AG10803 (cell line): ENCODE measurements at regions not wholly inside any gene's neighbourhood (a gene's known extent, or its start where the extent isn't known, plus 50 kb on each side); places are given as distances from the start of the nearest gene placed in this dataset.

Source experiments
- DNase-seq: peaks from one replicate; pipeline ENCODE4 v3.0.0; 2010; ENCODE audit warnings: low read depth
- H3K4me3 ChIP-seq: 2 replicates; pipeline ENCODE4 v1.5.1; 2011; ENCODE audit warnings: mild to moderate bottlenecking, low read length, control low read depth
- TF ChIP-seq, protein P1 (sequence below): conservative IDR thresholded peaks from 2 replicates; pipeline ENCODE4 v1.5.1; 2011; ENCODE audit warnings: mild to moderate bottlenecking, low read length, control low read depth, inconsistent platforms

DNA sequence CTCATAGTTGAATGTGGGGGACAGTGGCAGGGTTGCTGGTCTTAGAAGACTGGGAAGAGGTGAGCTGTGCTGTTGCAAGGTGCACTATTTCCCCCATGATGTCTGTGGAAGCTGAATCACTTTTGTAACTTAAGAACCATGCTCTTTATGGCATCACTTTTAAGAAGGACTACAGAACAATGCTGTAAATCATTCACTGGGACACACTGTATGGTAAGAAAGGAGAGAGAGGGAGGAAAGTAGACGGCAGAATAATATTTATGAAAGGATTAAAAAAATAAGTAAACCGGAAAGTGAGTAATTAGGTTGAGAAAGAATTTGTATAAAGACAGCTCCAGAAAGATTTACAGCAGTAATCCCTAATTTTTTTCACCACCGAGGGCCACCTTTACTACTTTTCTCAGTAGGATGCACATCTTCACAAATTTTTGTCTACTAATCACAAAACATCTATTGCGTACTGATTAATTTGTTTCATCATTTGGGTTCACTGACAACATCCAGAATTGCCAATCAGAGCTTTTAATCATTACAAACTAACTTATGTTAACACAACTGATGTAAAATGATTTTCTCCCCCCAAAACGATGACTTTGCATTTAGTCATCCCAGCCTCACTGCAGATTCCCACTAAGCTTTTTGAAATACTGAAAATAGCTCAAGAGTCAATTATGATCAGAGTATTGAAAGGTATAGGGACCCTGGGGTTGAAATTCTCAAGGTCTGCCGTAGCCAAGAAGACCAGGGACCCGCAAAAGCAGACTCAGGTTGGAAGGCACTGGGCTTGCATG is 560.7 kb upstream of the NOX3 start:
- no peak overlapping the region for H3K4me3 ChIP-seq
- TF ChIP-seq, protein P1, sequence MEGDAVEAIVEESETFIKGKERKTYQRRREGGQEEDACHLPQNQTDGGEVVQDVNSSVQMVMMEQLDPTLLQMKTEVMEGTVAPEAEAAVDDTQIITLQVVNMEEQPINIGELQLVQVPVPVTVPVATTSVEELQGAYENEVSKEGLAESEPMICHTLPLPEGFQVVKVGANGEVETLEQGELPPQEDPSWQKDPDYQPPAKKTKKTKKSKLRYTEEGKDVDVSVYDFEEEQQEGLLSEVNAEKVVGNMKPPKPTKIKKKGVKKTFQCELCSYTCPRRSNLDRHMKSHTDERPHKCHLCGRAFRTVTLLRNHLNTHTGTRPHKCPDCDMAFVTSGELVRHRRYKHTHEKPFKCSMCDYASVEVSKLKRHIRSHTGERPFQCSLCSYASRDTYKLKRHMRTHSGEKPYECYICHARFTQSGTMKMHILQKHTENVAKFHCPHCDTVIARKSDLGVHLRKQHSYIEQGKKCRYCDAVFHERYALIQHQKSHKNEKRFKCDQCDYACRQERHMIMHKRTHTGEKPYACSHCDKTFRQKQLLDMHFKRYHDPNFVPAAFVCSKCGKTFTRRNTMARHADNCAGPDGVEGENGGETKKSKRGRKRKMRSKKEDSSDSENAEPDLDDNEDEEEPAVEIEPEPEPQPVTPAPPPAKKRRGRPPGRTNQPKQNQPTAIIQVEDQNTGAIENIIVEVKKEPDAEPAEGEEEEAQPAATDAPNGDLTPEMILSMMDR = no peak
- DNase-seq = no peak

DNA sequence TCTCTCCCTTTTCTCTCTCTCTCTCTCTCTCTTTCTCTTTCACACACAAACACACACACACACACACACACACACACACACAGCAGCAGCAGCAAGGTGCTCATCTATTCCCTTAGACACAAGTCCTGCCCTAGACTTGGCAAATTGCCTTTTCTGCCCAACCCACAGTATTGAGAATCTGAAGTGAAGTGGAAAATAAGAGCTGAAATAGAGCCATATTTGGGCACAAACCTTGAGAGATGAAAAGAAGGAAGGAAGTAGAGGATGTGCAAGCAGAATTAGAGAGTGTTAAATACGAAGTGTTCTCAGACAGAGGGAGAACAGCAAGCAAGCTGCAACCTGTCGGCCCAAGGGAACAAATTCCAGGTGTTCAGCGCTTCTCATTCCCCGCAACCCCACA is 557.5 kb upstream of the NOX3 start:
- H3K4me3 ChIP-seq = no peak overlapping the region
- DNase-seq = no peak
- TF ChIP-seq, protein P1 = no peak

- TF ChIP-seq, protein P1 = no peak
- no peak for DNase-seq
Measured at GRCh38 chr6:156009656-156010055, 554.0 kb upstream of the NOX3 start.

GRCh38 chr6:156004796-156005195 is 549.2 kb upstream of the NOX3 start:
- no peak for DNase-seq
- TF ChIP-seq, protein P1 = no peak
- H3K4me3 ChIP-seq = no peak overlapping the region

More at GRCh38 chr6:156009656-156010055, 554.0 kb upstream of the NOX3 start:
- no peak overlapping the region for H3K4me3 ChIP-seq

DNA sequence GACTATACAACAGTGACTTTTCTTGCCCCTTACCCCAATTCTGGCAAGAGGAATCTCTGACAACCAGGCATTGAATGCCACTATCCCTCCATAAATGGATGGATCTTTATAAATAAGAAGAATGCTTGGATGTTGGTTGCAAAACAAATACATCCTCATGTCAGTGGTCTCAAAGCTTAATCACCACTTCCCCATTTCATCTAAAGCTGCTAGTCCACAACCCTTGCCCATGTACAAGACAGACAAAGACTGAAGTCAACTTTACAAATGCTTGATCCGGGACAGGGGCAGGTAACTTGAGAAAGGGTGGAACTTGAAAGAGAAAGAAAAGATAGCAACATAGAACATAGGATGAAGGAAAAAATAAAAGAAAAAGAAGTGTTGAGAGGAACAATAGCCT is 540.5 kb upstream of the NOX3 start:
- no peak overlapping the region for H3K4me3 ChIP-seq
- TF ChIP-seq, protein P1 = no peak
- no peak for DNase-seq

DNA sequence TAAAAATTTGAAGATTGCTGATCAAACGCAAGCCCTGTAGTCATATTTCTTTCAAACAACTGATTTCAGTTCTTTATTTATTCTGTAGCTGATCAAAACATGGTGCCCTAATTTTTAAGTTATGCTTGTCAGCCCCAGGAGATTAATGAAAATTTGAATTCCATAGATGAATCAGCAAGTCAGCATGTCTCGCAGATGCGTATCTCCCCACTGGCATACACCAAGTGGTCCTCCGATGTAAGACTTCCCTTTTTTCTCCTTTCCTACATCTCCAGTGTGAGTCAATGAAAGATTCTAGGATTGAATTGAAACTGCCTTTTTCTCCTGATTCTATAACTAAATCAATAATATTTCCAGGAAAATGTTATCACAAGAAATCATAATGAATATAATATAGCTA is 539.6 kb upstream of the NOX3 start:
- no peak for DNase-seq
- no peak overlapping the region for H3K4me3 ChIP-seq
- TF ChIP-seq, protein P1 = no peak

- no peak overlapping the region for H3K4me3 ChIP-seq
- no peak for DNase-seq
- TF ChIP-seq, protein P1 = no peak
Measured at GRCh38 chr6:155994086-155994485, 538.4 kb upstream of the NOX3 start.
